AG09319 (cell line): ENCODE measurements at regions not wholly inside any gene's neighbourhood (a gene's known extent, or its start where the extent isn't known, plus 50 kb on each side); places are given as distances from the start of the nearest gene placed in this dataset.

Source experiments
- DNase-seq: peaks from one replicate; pipeline ENCODE4 v3.0.0-alpha.2; 2010; ENCODE audit warnings: low read depth; ENCODE audit errors: extremely low read depth
- TF ChIP-seq, protein P1 (sequence below): IDR thresholded peaks from 2 replicates; pipeline ENCODE4 v1.5.1; 2011; ENCODE audit warnings: low read depth, mild to moderate bottlenecking, inconsistent platforms, low read length, moderate library complexity

DNA sequence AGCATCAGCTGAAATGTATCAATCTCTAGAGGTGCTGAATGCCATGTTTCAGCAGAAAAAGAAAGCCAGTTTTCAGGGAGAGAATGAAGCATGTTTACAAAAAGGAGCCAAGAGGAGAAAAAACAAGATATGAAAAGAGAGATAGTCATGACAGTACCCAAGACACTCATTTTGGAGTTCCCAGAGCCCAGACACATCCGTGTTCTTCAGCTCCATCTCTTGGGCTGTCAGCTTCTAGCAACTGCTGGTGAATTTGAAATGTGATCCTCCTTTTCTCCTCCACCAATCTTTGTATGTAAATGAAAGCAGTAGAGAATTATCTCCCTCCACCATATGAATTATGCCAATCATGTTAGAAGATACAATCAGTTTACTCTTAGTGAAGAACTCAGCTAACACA lies 93.0 kb upstream of the SLC25A36 start:
- TF ChIP-seq, protein P1, sequence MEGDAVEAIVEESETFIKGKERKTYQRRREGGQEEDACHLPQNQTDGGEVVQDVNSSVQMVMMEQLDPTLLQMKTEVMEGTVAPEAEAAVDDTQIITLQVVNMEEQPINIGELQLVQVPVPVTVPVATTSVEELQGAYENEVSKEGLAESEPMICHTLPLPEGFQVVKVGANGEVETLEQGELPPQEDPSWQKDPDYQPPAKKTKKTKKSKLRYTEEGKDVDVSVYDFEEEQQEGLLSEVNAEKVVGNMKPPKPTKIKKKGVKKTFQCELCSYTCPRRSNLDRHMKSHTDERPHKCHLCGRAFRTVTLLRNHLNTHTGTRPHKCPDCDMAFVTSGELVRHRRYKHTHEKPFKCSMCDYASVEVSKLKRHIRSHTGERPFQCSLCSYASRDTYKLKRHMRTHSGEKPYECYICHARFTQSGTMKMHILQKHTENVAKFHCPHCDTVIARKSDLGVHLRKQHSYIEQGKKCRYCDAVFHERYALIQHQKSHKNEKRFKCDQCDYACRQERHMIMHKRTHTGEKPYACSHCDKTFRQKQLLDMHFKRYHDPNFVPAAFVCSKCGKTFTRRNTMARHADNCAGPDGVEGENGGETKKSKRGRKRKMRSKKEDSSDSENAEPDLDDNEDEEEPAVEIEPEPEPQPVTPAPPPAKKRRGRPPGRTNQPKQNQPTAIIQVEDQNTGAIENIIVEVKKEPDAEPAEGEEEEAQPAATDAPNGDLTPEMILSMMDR, result no peak
- DNase-seq, result no peak

DNA sequence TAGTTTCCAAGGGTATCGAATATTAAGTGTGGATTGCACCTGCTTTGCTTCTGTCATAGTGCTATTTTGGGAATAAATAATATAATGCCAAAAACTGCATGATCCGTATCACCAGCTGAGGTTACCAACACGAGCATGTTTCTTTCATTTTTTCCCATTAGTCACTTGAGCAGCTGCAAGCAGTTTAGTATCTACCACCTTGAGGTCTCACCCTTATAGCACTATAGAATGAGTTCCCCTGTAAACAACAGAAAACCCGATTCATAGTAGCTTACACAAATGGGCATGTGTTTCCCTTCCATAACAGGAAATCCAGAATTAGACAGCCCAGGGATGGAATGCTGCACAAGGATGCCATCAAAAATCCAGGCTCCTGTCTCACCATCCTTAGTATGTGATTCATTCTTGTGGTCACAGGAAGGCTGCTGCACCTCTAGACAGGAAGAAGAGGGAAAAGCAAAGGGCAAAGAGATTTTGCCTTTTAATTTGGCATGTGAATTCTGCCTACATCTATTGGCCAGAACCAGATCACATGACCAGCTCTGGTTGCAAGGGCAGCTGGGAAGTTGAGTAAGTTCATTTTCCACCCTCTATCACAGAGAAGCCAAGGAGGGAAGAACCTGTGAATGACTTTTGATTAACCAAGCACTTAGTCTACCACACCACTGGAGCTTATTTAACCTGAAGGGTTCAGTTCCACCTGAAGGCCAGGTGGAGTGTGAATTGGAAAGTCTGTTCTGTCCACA lies 91.3 kb upstream of the SLC25A36 start:
- no peak for DNase-seq
- TF ChIP-seq, protein P1, result no peak

DNA sequence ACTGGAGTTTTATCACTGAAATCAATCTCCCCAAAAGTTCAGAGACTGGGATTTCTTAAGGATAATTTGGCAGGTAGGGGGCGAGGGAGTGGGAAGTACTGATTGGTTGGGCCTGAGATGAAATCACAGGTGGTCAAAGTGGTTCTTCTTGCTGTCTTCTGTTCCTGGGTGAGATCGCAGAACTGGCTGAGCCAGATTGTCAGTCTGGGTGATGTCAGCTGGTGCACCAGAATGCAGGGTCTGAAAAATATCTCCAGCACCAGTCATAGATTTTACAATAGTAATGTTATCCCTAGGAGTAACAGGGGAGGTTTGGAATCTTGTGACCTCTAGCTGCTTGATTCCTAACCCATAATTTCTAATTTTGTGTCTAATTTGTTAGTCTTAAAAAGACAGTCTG lies 86.7 kb upstream of the SLC25A36 start:
- TF ChIP-seq, protein P1, result no peak
- DNase-seq, result no peak

DNA sequence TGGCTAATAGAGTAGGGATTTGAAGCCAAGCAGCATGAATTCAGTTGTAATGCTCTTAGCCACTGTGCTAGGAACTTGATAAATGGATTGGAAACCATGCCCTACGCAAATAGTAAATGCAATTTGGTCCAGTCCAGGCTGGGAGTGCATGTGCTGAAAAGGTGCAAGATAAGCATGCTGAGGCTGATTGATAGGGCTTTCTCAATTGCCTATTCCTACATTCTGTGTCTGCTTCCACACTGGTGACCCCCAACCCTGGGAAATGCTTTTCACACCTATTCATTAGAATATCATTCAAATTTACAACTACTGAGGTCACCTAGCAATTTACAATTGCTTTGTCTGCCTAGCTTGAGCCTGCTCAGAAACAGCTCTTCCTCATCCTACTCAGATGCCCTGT lies 84.7 kb upstream of the SLC25A36 start:
- no peak for DNase-seq
- TF ChIP-seq, protein P1, result no peak

GRCh38 chr3:140857993-140858392 lies 83.6 kb upstream of the SLC25A36 start:
- DNase-seq, result no peak
- TF ChIP-seq, protein P1, result no peak

DNA sequence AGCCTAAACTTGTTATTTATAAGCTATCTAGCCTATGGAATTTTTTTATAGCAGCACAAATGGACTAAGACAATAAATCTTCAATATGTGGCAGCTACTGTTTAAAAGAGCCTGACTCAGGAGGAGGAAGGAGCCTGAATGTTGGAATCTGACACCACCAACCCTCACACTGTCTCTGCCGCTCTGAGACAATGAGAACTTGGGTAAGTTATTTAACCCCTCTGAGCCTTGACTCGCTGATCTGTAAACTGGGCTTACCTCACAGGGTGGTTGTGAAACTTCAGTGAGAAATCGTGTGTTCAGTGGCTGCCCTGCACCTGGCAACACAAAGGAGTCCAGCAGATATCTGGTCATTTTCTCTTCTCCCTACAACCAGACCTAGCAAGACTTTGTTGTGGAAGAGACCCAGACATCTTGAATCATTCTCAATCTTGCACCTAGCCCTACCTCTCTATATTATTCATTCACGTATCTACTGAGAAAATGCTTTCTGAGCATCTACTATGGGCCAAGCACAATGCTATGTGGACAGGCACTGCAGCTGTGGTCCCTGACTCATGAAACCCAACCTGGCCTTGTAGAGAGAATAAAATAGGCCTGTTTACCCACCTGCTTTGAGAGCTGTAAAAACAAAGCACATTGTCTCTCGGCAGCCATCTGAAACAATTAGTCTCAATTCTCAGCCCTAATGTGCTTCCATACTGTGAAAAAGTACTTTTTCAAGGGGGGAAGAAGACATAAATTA lies 81.9 kb upstream of the SLC25A36 start:
- TF ChIP-seq, protein P1, result no peak
- DNase-seq, result no peak

DNA sequence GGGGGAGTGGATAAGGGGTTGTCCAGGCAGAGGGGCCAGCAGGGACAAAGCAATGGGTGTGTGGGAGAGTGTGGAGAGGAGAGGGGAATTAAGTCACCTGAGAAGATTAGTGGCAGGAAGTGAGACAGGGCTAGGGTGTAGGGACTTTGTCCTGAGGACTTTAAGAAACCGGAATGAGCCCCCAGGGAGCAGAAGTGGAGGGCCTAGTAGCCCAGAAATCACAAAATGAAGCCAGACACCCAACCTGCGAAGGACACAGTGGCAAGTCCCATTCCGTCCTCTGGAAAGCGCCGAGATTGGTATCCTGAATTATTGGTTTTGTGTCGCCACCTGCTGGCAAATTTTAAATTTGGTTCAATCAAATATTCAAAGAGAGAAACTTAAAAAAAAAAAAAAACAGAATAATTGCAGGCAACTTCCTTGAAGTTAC lies 78.0 kb upstream of the SLC25A36 start:
- TF ChIP-seq, protein P1, result peak; percentile 41
- peak; percentile 10 for DNase-seq
